Hindlimb muscle (tissue), 1 donor: ENCODE measurements at regions not wholly inside any gene's neighbourhood (a gene's known extent, or its start where the extent isn't known, plus 50 kb on each side); places are given as distances from the start of the nearest gene placed in this dataset.
"Not testable (repeated sequence)": the region's sequence is repeated elsewhere in the genome, so short reads cannot be mapped to it uniquely, and the experiment has no call there.

ENCODE experiments used
- DNase-seq: peaks from one replicate; pipeline ENCODE4 v3.0.0-alpha.2; 2013

GRCh38 chr14:62431496-62431895, 613.8 kb downstream of the KCNH5 start:
- no peak for DNase-seq

GRCh38 chr14:62432955-62433354, 612.3 kb downstream of the KCNH5 start:
- DNase-seq, result no peak

- DNase-seq, result no peak
Measured at GRCh38 chr14:62436261-62436660, 609.0 kb downstream of the KCNH5 start.

GRCh38 chr14:62439210-62439609, 606.0 kb downstream of the KCNH5 start:
- DNase-seq, result no peak

- DNase-seq, result no peak
Measured at GRCh38 chr14:62443796-62444195, 601.5 kb downstream of the KCNH5 start.

GRCh38 chr14:62445570-62445969, 599.7 kb downstream of the KCNH5 start:
- DNase-seq, result no peak

GRCh38 chr14:62451221-62451620, 594.0 kb downstream of the KCNH5 start:
- DNase-seq, result no peak

- DNase-seq, result peak; percentile 9
Measured at GRCh38 chr14:62453226-62453625, 592.0 kb downstream of the KCNH5 start.

GRCh38 chr14:62455446-62455845, 589.8 kb downstream of the KCNH5 start:
- no peak for DNase-seq

GRCh38 chr14:62462988-62463387, 582.3 kb downstream of the KCNH5 start:
- DNase-seq, result no peak

GRCh38 chr14:62468946-62469345, 576.3 kb downstream of the KCNH5 start:
- DNase-seq, result no peak

GRCh38 chr14:62470935-62471334, 574.3 kb downstream of the KCNH5 start:
- DNase-seq, result no peak

GRCh38 chr14:62491146-62491545, 554.1 kb downstream of the KCNH5 start:
- DNase-seq, result no peak

GRCh38 chr14:62497708-62498107, 547.5 kb downstream of the KCNH5 start:
- no peak for DNase-seq

- no peak for DNase-seq
Measured at GRCh38 chr14:62501021-62501750, 544.1 kb downstream of the KCNH5 start.

- DNase-seq, result no peak
Measured at GRCh38 chr14:62505045-62505444, 540.2 kb downstream of the KCNH5 start.

- DNase-seq, result not testable (repeated sequence)
Measured at GRCh38 chr14:62521309-62521708, 523.9 kb downstream of the KCNH5 start.

- no peak for DNase-seq
Measured at GRCh38 chr14:62528296-62528695, 517.0 kb downstream of the KCNH5 start.

- no peak for DNase-seq
Measured at GRCh38 chr14:62532181-62532580, 513.1 kb downstream of the KCNH5 start.

GRCh38 chr14:62546862-62547474, 498.3 kb downstream of the KCNH5 start:
- no peak for DNase-seq

- DNase-seq, result no peak
Measured at GRCh38 chr14:62557416-62557815, 487.8 kb downstream of the KCNH5 start.

- DNase-seq, result no peak
Measured at GRCh38 chr14:62558451-62558850, 486.8 kb downstream of the KCNH5 start.

GRCh38 chr14:62585247-62585646, 460.0 kb downstream of the KCNH5 start:
- no peak for DNase-seq

GRCh38 chr14:62592877-62593276, 452.4 kb downstream of the KCNH5 start:
- no peak for DNase-seq

- no peak for DNase-seq
Measured at GRCh38 chr14:62597143-62597542, 448.1 kb downstream of the KCNH5 start.
